NCI-H446 treated with DMSO at 0.1 percent for 48 hours (cell line): ENCODE measurements at regions not wholly inside any gene's neighbourhood (a gene's known extent, or its start where the extent isn't known, plus 50 kb on each side); places are given as distances from the start of the nearest gene placed in this dataset.

ENCODE experiments used
- DNase-seq: peaks from one replicate; lab custom pipeline; 2025; lab: John Stamatoyannopoulos, UW

DNA sequence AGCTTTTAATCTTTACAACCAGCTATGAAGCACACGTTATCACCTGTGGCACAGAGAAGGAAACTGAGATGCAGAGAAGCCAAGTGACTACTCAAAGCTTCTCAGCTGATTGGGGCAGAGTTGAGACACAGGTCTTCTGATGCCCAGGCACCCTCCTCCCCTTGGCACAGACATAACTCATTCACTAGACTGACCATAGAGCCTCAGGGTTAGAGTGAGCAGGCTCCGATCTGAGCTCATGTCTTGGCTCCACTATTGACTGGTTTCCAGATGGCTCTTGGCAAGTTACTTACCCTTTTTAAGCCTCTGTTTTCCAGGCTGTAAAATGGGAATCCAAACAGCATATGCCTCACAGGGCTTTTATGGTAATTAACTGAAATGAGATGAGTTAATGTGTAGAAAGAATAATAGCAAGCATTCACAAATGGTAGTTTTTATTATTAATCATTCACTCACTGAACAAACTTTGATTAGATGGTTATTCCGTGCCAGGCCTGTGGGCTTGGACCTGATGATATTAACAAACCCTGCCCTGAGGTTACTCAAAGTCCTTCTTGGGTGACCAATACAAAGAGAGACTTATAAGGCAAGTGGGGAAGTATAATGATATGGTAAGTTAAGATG is 184.3 kb downstream of the ANXA2 start:
- DNase-seq: no peak

DNA sequence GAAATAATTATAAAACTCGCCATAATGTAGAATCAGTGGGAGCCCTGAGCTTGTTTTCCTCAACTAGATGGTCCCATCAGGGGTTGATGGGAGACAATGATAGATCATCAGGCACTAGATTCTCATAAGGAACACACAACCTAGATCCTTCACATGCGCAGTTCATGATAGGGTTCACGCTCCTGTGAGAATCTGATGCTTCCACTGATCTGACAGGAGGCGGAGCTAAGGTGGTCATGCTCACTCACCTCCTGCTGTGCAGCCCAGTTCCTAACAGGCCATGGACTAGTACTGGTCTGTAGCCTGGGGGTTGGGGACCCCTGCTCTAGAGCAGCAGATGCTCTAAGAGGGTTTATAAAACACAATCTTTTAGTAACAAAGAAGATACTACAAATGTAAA is 183.6 kb downstream of the ANXA2 start:
- DNase-seq: no peak

DNA sequence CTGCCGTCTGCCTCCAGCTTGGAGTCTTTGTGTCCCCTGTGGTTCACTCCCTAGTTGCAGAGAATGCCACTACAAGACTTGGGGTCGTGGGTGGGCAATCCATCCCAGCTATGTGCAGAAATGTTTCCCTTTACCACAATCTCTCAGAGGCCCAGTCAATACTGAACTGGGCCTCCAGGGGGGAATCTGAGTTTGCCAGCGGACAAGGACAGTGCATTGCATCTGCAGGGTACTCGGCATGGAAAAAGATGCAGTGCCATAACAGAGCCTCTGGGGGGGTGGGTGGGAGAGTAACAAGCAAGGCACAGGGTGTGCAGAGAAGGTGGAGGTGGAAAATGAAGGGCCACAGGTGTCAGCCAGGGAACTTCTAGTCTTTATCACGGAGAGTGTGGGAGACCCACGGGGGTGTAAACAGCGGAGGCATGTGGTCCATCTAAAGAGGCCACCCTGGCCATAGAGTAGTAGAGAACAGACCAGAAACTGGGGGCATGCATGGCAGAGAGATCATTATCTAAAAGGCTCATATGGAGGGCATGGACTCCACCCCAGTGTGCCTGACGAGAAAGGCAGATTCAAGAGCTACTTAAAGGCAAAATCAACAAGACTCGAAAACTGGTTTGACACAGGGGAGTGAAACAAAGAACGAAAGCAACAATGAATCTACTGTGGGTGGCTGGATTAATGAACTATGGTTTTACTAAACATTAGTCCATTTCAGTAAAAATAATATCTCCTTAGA is 182.4 kb downstream of the ANXA2 start:
- no peak for DNase-seq

DNA sequence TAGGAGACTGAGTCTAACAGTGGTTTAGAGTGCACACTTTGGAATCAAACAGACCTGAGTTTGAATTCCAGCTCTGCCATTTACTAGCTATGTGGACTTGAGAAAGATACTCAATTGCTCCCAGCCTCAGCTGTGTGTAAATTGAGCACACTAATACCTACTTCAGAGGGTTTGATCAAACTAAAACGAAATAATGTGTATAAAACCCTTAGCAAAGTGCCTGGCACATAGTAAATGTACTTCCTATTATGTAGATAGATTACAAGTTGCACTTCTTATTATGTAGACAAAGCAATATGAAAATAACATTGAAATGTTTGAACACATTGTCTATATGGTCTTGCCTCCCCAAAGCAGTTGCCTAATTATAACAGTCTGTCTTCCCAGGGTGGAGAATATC is 180.6 kb downstream of the ANXA2 start:
- no peak for DNase-seq

DNA sequence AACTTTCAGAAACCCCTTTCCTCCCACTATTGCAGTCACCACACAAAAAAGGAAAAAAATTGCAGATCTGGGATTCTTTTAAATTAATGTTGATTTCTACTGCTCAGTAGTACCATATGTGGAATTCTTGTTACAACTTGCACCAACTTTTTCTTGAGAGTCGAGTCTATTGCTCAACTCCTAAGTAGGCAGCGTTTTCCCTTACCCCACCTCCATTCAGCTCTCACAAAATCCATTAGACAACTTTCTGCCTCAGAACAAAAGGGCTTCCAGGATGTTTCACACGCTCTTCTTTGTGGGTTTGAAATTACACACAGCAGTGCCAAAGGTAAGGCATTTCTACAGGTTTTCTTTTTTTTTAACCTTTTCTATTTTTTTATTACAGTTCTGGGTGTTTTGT is 179.5 kb downstream of the ANXA2 start:
- no peak for DNase-seq

DNA sequence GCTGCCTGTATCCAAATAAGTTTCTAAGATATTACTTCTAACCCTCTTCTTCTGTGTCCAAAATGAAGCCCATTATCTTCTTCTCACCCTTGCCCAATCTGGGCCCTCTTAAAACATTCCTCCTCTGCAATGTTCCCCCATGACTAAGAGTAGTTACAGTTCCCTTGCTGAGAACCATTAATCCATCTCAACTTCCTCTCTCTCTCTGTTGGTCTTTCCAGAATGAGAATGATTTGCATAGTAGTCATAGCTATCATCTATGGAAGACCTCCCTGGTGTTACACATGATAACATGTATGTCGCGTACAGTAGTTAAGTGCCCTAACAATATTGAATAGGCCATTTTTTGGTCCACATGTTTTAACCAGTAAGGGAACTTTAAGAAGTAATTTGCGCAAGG is 177.9 kb downstream of the ANXA2 start:
- DNase-seq: no peak

DNA sequence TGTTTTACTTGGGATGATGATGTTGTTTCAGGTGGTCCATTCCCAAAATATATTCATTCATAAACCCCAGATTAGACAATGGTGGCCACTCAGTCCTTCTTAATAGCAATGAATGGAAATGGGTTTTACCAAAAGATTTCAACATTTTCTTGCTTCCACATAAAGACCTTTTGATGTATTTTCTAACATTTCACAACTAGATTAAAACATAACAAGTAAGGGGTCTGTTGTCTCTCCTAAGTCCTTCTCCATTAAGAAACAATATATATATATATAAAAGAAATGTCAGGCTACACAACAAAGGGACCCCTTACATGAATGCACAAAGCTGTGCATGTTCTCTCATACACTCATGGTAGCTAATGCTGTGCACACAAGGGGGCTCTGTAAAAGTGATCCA is 176.4 kb downstream of the ANXA2 start:
- no peak for DNase-seq

DNA sequence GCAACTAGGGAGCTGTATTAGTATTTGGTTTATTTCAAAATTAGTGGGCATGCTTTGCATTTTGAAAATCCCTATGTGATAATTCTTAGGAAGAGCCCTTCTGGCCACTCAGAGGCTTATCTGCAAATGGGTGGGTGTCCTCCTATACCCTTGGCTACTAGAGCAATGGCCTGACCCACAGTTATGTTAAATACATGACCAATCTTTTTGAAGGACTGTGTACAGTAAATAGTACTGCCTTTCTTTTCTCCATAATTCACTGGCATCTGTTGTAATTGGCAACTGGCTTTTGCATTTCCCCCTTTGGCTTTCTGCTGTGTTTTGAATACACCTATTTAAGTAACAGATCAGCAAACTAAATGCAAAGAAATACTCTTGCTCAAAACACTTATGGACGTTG is 175.4 kb downstream of the ANXA2 start:
- DNase-seq: peak; percentile 37

DNA sequence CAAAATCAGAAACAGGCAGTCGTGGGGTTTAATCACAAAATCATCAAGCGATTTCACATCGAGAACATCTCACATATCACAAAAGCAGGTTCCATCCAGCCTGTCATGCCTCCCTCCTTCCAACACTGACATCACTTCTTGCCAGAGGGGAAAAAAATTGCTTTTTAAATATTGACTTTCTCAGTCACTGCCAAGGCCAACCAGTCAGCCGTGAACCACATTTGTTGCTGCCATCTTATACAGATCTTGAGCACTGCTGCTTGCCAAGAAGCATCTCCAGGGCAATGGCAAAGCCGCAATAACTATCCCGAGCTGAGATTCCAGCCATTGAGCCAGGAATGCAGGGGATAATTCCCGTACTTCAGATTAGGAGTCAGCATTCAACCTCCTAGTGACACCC is 174.6 kb downstream of the ANXA2 start:
- peak; percentile 89 for DNase-seq

DNA sequence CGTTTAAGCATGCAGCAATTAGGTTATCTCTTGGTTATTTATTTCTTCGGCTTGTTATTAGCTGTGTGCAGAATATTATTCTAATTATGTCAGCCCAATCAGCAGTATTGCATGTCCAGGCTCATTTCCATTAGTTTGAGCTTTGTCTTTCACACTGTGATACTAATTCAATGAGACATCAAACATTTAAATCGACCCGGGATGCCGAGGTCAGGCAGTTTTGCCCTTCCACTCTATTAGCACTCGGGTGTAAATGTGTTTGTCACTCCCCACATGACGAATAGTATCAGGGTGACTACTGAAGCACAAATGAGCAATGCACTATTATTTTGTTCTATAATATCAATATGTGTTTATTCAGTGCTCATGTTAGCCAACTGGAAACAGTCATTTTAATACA is 170.9 kb downstream of the ANXA2 start:
- no peak for DNase-seq

DNA sequence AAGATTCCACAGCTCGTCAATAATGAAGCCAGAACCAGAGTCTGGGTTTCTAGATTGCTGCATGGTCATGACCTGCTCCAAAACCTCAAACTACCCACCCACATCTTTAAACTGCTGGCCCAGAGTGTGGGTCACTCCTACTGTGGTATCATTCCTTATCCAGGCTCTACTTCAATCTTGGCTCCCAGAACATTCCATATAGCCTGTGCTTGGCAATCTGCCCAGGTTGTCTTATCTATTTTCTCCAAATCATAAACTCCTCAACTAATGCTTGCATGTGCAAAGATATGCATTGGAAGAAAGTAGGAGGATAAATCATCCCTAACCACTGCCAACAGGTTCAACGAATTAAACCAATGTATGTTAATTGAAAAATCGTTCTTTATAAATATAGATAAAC is 169.7 kb downstream of the ANXA2 start:
- DNase-seq: no peak

DNA sequence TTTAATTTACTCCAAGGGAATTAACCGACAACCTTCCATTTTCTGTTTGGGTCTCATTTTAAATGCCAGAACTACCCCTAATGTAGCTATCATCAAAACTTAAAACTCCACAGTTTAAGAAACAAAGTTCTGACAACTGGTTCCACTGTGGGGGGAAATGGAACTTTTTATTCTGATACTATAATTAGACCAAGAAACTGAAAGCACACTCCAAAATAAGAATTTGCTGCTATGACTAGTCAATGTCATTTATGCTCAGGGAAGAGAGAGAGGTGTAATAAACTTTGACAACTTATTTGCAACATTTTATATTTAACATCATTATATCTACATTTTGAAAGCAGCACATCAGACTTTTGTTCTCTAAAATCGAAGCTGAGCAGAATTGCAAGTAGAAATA is 169.2 kb downstream of the ANXA2 start:
- DNase-seq: no peak

DNA sequence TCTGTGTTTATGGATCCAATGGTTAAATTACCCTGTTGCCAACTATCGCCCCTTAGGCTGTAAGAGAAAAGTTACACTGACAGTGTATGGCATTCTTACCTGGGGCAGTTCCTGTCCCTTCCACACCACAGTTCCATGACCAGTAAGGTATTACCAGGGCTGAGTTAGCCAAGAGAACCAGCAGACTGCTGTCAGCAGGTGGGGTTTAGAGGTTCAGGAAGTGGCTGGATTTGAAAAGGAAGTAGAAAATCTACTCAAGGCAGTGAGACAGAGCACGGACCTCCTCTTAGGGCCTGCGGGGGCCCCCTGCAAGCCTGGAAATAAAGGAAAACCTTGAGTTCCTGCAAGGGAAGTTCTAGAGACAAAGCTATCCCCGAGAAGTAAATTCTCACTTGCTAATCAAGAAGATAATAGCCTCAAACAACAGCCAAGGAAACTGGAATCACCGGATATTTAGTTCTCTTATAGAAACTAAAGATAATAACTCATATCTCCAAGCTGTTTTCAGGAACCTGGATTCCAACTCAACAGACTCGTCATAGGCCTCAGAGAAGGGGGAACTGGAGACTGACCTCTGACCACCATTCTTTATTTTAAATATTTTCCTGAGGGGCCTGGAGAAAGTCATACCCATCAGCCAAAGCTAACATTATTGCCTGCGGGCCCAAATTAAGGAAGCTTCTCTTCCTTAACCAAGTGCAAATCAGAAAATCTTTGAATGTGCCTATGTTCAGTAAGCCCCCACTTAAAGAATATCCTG is 161.7 kb downstream of the ANXA2 start:
- no peak for DNase-seq

DNA sequence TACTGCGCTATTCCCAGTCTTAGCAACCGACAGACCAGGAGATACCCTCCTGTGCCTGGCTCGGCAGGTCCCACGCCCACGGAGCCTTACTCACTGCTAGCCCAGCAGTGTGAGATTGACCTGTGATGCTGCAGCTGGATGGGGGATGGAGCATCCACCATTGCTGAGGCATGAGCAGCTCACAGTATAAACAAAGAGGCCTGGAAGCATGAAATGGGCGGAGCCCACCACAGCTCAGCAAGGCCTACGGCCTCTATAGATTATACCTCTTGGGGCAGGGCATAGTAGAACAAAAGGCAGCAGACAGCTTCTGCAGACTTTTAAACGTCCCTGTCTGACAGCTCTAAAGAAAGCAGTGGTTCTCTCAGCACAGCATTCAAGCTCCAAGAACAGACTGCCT is 160.3 kb downstream of the ANXA2 start:
- DNase-seq: no peak

DNA sequence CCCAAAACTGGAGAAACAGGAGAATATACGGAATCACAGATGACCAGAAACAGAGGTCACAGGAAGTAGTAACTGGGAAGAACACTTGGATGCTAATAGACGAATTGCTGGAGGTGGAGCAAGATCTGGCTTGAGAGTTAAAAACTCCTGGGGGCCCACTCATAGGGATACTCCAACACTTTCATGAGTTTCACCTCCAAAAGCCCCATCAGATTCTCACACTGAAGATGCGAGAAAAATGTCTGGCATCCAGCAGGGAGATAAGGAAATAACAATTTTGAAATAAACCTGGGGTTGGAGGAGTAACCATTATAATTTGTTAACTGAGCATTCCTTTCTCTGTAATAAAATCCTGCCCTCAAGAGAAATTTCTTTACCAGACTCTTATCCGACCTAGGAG is 154.0 kb downstream of the ANXA2 start:
- no peak for DNase-seq

DNA sequence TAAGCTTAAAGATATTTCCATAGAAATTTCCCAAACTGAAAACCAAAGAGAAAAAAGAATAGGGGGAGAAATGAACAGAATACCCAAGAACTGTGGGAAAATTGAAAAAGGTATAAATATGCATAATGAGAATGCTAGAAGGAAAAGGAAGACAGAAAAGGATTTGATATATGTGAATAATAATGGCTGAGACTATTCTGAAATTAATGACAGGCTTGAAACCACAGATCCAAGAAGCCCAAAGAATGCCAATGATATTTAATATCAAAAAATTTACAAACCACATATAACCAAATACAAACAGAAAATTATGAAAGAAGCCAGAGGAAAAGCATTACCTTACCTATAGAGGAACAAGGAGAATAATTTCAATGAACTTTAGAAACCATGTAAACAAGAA is 153.0 kb downstream of the ANXA2 start:
- DNase-seq: no peak

DNA sequence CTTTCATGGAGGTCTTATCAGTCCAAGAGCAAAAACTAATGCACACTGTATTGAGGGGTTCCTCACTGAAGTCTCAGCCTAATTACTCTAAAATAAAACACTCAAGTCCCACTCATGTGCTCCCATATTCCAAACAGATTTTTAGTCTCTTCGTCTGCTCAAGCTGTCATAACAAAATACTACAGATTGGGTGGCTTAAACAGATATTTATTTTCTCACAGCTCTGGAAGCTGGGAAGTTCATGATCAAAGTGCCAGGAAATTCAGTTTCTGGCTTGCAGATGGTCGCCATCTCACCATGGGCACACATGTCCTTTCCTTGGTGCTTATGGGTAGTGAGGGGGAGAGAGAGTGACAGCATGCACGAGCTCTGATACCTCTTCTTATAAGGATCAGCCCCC is 147.5 kb downstream of the ANXA2 start:
- DNase-seq: no peak

DNA sequence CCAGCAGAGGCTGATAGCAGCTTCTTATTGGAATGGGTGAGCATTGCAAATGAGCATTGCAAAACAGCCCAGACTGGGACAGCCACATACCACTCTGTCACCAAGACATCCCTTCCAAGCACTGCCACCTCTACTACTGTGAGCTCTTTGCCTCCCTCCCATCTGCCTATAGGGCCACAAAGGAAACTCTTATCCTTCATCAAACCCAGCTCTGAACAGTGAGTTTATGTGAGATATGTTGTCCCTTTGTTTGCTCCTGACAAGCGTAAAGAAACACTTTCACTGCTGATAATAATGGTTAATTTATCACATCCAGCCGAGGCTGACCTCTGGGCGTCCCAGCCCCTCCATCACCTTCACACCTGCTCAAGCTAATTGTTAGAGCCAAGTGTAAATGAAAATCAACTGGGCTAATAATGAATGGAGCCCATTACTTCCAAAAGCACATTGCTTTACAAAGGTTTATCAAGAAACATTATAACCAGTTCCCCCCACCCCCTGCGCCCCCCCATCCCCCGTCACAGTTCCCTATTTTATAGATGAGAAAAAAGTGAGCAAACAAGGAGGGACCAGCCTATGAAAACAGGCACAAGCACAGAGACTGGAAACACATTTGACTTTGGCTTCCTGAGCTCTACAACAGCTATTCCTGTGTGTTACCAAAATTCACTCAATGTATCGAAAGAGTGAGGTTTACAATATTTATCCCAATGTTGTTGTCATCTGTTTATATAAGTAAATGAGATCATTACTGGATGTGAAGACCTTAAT is 146.3 kb downstream of the ANXA2 start:
- no peak for DNase-seq

DNA sequence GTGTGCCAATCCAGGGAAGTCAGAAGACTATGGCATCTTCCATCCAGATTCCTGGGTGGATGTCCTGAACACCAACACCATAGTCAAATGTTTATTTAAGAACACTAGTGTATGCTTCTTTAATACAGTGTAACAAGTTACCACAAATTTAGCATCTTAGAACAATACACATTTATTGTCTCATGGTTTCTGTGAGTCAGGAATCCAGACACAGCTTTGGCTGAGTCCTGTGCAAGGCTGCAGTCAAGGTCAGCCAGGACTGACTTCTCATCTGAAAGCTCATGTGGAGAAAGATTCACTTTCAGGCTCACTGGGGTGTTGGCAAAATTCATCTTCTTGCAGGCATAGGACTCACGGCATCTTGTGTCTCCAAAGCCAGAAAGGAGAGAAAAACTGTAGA is 143.4 kb downstream of the ANXA2 start:
- DNase-seq: no peak

DNA sequence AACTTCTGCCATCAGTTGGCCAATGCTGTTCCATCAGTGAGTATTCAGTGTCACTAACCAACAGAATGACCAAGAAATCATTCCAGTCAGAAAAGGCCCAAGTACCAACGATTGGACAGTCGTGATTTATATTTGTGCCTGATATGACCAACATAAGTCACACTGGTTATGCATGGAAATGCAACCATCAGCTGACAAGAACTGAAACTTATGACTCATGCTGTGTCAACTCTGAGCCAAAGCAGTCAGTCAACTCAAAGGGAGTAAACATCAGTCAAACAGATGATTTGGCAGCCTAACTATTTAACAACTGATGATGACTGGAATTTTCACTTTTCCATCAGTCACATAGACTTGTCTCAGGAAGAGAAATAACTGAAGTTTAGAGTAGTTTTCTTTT is 142.4 kb downstream of the ANXA2 start:
- DNase-seq: peak; percentile 17

DNA sequence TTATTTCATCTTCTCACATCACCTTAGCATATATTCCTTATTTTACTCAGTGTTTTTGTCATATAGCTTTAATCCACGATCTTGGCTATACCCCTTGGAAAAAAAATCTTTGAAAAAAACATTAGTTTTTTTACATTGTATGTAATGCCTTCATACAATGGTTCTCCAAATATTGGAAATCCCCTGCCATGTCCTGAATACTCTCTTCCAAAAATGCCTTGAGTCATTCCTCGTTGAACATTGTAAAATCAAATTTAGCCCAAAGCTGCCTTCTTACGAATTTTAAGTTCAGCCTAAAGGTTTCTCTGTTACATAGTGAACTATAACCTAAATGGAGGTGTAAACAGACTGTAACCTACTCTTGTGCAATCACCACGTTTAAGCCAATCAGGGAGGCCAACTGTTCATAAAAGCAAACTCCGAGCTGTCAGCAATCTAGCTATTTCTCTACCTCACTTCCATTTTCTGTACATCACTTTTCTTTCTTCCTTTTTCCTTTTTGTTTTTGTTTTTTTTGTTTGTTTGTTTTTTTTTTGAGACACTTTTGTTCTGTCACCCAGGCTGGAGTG is 140.1 kb downstream of the ANXA2 start:
- no peak for DNase-seq

DNA sequence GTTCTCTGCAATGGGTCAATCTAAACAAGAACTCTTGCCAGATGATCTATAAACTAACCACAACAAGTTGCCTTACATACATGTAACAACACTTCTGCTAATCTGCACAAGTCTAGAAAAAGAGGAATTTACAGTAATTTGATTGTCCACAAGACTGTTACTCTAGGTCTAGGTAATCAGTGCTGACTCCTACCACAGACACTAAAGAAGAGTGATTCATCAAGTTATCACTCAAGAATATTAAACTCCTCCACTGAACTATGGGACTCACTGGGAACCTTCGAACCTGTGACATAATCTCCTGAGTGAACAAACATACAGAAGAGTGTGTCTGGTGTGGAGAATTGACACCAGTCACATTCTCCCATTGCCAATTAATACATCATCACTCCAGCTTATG is 138.3 kb downstream of the ANXA2 start:
- no peak for DNase-seq
